ENCODE measurements at regions not wholly inside any gene's neighbourhood (a gene's known extent, or its start where the extent isn't known, plus 50 kb on each side); places are given as distances from the start of the nearest gene placed in this dataset.

GRCh38 chr2:236449167-236449761, 120.4 kb upstream of the ACKR3 start:
- Histone ChIP-seq H3K79me2 (ENCODE audit: control insufficient read depth, insufficient read depth, low read length) (no peaks in the 10 kb centered on the region), H4K20me1 (ENCODE audit: control insufficient read depth, extremely low read depth, insufficient read depth, low read length) (no peaks in the 10 kb centered on the region), H3K4me3 (ENCODE audit: control insufficient read depth in 2 of 3, extremely low read depth in 1 of 3, insufficient read depth in 2 of 3, low read depth in 1 of 3, low read length in 3 of 3) (no peak overlapping the region), H3K36me3 (ENCODE audit: control insufficient read depth in 2 of 2, extremely low read depth in 1 of 2, insufficient read depth in 2 of 2, low read length in 2 of 2) (no peaks in the 10 kb centered on the region), H3K27ac (ENCODE audit: control insufficient read depth, insufficient read depth, low read length) (no peak overlapping the region), H2AFZ (ENCODE audit: control insufficient read depth, low read length) (peak overlapping the region; percentile 62), H3K27me3 (ENCODE audit: control insufficient read depth, extremely low read depth, insufficient read depth, low read length) (no peaks in the 10 kb centered on the region), H3K4me2 (ENCODE audit: control insufficient read depth, extremely low read depth, insufficient read depth, low read depth, low read length) (peak overlapping the region; percentile 49), H3K9me3 (ENCODE audit: control insufficient read depth, low read depth, low read length) (no peaks in the 10 kb centered on the region), H3K4me1 (ENCODE audit: control insufficient read depth, extremely low read depth, insufficient read depth, low read length) (peaks cover 7% of the 10 kb centered on the region), H3K9me1 (ENCODE audit: control insufficient read depth, extremely low read depth, insufficient read depth, low read length) (no peaks in the 10 kb centered on the region), H3K9ac (ENCODE audit: control insufficient read depth, extremely low read depth, insufficient read depth, low read length) (no peak overlapping the region)
- FAIRE-seq (no peak), DNase-seq (ENCODE audit: low read depth, low spot score) (no peak)
- TF ChIP-seq EZH2 (IDR thresholded peaks at IDR 0.05; ENCODE audit: low read length) (no peak), CTCF (optimal IDR thresholded peaks at IDR 0.05 in 1 of 3, IDR thresholded peaks at IDR 0.05 in 1 of 3, conservative IDR thresholded peaks at IDR 0.05 in 1 of 3; ENCODE audit: extremely low read depth in 1 of 3, insufficient read depth in 2 of 3, low read length in 3 of 3) (no peak)
- dilution Hi-C loops (cut with MboI; ENCODE audit: extremely low pct_ligation_motif_present, low sequenced_read_pairs) = no loop called here

- no peaks in the 10 kb centered on the region for H4K20me1 ChIP-seq (ENCODE audit: control insufficient read depth, extremely low read depth, insufficient read depth, low read length)
- H3K4me3 ChIP-seq (ENCODE audit: control insufficient read depth in 2 of 3, extremely low read depth in 1 of 3, insufficient read depth in 2 of 3, low read depth in 1 of 3, low read length in 3 of 3) = no peak overlapping the region
- dilution Hi-C loops (cut with MboI; ENCODE audit: extremely low pct_ligation_motif_present, low sequenced_read_pairs) = no loop called here
- H3K4me1 ChIP-seq (ENCODE audit: control insufficient read depth, extremely low read depth, insufficient read depth, low read length) = peaks cover 7% of the 10 kb centered on the region
- H3K9me3 ChIP-seq (ENCODE audit: control insufficient read depth, low read depth, low read length) = no peaks in the 10 kb centered on the region
- no peak overlapping the region for H3K9ac ChIP-seq (ENCODE audit: control insufficient read depth, extremely low read depth, insufficient read depth, low read length)
- H2AFZ ChIP-seq (ENCODE audit: control insufficient read depth, low read length) = no peak overlapping the region
- H3K27ac ChIP-seq (ENCODE audit: control insufficient read depth, insufficient read depth, low read length) = no peak overlapping the region
- H3K36me3 ChIP-seq (ENCODE audit: control insufficient read depth in 2 of 2, extremely low read depth in 1 of 2, insufficient read depth in 2 of 2, low read length in 2 of 2) = no peaks in the 10 kb centered on the region
- no peaks in the 10 kb centered on the region for H3K27me3 ChIP-seq (ENCODE audit: control insufficient read depth, extremely low read depth, insufficient read depth, low read length)
- no peak for FAIRE-seq
- no peak for DNase-seq (ENCODE audit: low read depth, low spot score)
- H3K9me1 ChIP-seq (ENCODE audit: control insufficient read depth, extremely low read depth, insufficient read depth, low read length) = no peaks in the 10 kb centered on the region
- no peak for TF ChIP-seq CTCF (optimal IDR thresholded peaks at IDR 0.05 in 1 of 3, IDR thresholded peaks at IDR 0.05 in 1 of 3, conservative IDR thresholded peaks at IDR 0.05 in 1 of 3; ENCODE audit: extremely low read depth in 1 of 3, insufficient read depth in 2 of 3, low read length in 3 of 3)
- TF ChIP-seq EZH2 (IDR thresholded peaks at IDR 0.05; ENCODE audit: low read length) = no peak
- H3K4me2 ChIP-seq (ENCODE audit: control insufficient read depth, extremely low read depth, insufficient read depth, low read depth, low read length) = no peak overlapping the region
- H3K79me2 ChIP-seq (ENCODE audit: control insufficient read depth, insufficient read depth, low read length) = no peaks in the 10 kb centered on the region
Measured at GRCh38 chr2:236452238-236452637, 117.4 kb upstream of the ACKR3 start.

Data from keratinocyte (primary cell).